GM23248 (cell line): ENCODE measurements at regions not wholly inside any gene's neighbourhood (a gene's known extent, or its start where the extent isn't known, plus 50 kb on each side); places are given as distances from the start of the nearest gene placed in this dataset.

Experiments
- EZH2 ChIP-seq: fragments of 200-600 bp; sonication (generic); IDR thresholded peaks from 2 replicates; pipeline ENCODE4 v1.6.1; 2018; ENCODE audit warnings: antibody characterized with exemption, mild to moderate bottlenecking; ENCODE audit not compliant: insufficient read depth, poor library complexity, severe bottlenecking
- EZH2phosphoT487 ChIP-seq: fragments of 200-600 bp; sonication (generic); IDR thresholded peaks from 2 replicates; pipeline ENCODE4 v1.6.1; 2018; ENCODE audit warnings: antibody characterized with exemption, moderate library complexity, mild to moderate bottlenecking, low read depth; ENCODE audit not compliant: insufficient read depth

DNA sequence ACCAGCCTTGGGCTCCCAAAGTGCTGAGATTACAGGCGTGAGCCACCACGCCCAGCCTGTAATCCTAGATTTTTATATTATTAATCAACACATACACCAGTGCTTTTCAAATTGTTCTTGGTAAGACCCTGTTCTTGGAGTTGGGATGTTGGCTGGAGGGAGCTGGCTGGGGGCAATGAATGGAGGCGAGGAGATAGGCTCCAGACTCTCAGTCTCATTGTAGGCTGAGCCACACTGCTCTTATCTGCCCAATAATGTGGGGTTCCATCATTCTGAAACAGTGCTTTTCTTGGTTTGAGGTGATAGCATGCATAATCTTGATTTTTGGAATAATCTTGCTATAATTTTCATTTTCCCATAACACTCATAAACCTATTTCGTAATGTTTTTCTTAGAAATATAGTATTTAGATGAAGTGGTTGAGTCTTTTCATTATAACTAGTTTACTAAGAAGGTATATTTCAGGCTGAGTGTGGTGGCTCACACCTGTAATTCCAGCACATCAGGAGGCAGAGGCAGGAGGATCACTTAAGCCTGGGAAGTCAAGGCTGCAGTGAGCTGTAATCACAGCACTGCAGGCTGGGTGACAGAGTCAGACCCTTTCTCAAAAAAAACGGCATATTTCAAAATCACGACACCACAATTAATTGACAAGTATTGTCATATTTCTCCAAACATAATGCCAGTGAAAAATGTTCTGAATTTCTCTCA is 65.1 kb upstream of the LYZL2 start:
- TF ChIP-seq EZH2phosphoT487: no peak
- no peak for TF ChIP-seq EZH2
